ENCODE measurements at regions not wholly inside any gene's neighbourhood (a gene's known extent, or its start where the extent isn't known, plus 50 kb on each side); places are given as distances from the start of the nearest gene placed in this dataset.
A peak's percentile ranks its signal among the peaks of the same experiment; 100 is the strongest.

GRCh38 chr21:14881863-14882499 is 182.8 kb downstream of the NRIP1 start:
- Histone ChIP-seq H3K4me1 (peaks cover 0 to 8% of the 10 kb centered on the region in 2 donors), H3K36me3 (no peaks in the 10 kb centered on the region), H3K27ac (no peak overlapping the region), H3K4me3 (no peak overlapping the region), H3K27me3 (no peaks in the 10 kb centered on the region), H3K9me3 (no peaks in the 10 kb centered on the region)
- intact Hi-C loops (cut with DNase I; ENCODE audit: low total_unique reads), result no loop called here
- no peak for DNase-seq (ENCODE audit: low spot score in 2 of 2)
- TF ChIP-seq POLR2AphosphoS5 (IDR thresholded peaks at IDR 0.05) (no peak), POLR2A (IDR thresholded peaks at IDR 0.05) (no peak), CTCF (IDR thresholded peaks at IDR 0.05) (no peak)

- Histone ChIP-seq H3K4me1 (peaks cover 0 to 8% of the 10 kb centered on the region in 2 donors), H3K27ac (no peak overlapping the region), H3K9me3 (no peaks in the 10 kb centered on the region), H3K27me3 (no peaks in the 10 kb centered on the region), H3K36me3 (no peaks in the 10 kb centered on the region), H3K4me3 (no peak overlapping the region)
- no peak for DNase-seq (ENCODE audit: low spot score in 2 of 2)
- intact Hi-C loops (cut with DNase I; ENCODE audit: low total_unique reads), result no loop called here
- TF ChIP-seq CTCF (IDR thresholded peaks at IDR 0.05) (no peak), POLR2AphosphoS5 (IDR thresholded peaks at IDR 0.05) (no peak), POLR2A (IDR thresholded peaks at IDR 0.05) (no peak)
Measured at GRCh38 chr21:14880922-14881321, 183.9 kb downstream of the NRIP1 start.

GRCh38 chr21:14879458-14879857 is 185.3 kb downstream of the NRIP1 start:
- H3K9me3 ChIP-seq, result no peaks in the 10 kb centered on the region
- H3K27me3 ChIP-seq, result no peaks in the 10 kb centered on the region
- no peak for DNase-seq (ENCODE audit: low spot score in 2 of 2)
- intact Hi-C loops (cut with DNase I; ENCODE audit: low total_unique reads), result no loop called here
- H3K36me3 ChIP-seq, result no peaks in the 10 kb centered on the region
- peaks cover 0 to 8% of the 10 kb centered on the region in 2 donors for H3K4me1 ChIP-seq
- TF ChIP-seq CTCF (IDR thresholded peaks at IDR 0.05) (no peak), POLR2AphosphoS5 (IDR thresholded peaks at IDR 0.05) (no peak), POLR2A (IDR thresholded peaks at IDR 0.05) (no peak)
- no peak overlapping the region for H3K4me3 ChIP-seq
- H3K27ac ChIP-seq, result peak overlapping the region in 1 of 2 donors; percentile 13

GRCh38 chr21:14878971-14879370 is 185.8 kb downstream of the NRIP1 start:
- intact Hi-C loops (cut with DNase I; ENCODE audit: low total_unique reads), result no loop called here
- Histone ChIP-seq H3K27ac (peak overlapping the region in 1 of 2 donors; percentile 20), H3K9me3 (no peaks in the 10 kb centered on the region), H3K4me1 (peaks cover 0 to 8% of the 10 kb centered on the region in 2 donors), H3K36me3 (no peaks in the 10 kb centered on the region), H3K4me3 (no peak overlapping the region), H3K27me3 (no peaks in the 10 kb centered on the region)
- TF ChIP-seq POLR2AphosphoS5 (IDR thresholded peaks at IDR 0.05) (no peak), CTCF (IDR thresholded peaks at IDR 0.05) (no peak), POLR2A (IDR thresholded peaks at IDR 0.05) (no peak)
- DNase-seq (ENCODE audit: low spot score in 2 of 2), result no peak

- H3K27ac ChIP-seq, result peak overlapping the region; percentile 34
- intact Hi-C loops (cut with DNase I; ENCODE audit: low total_unique reads), result no loop called here
- TF ChIP-seq POLR2AphosphoS5 (IDR thresholded peaks at IDR 0.05) (no peak), POLR2A (IDR thresholded peaks at IDR 0.05) (no peak), CTCF (IDR thresholded peaks at IDR 0.05) (no peak)
Measured at GRCh38 chr21:14877581-14878228, 187.1 kb downstream of the NRIP1 start.

More at GRCh38 chr21:14877581-14878228, 187.1 kb downstream of the NRIP1 start:
- DNase-seq (ENCODE audit: low spot score in 2 of 2), result no peak
- Histone ChIP-seq H3K4me3 (no peak overlapping the region), H3K27me3 (no peaks in the 10 kb centered on the region), H3K36me3 (no peaks in the 10 kb centered on the region), H3K4me1 (peaks cover 0 to 8% of the 10 kb centered on the region in 2 donors), H3K9me3 (no peaks in the 10 kb centered on the region)
